Fibroblast of skin of right biceps (primary cell): ENCODE measurements at regions not wholly inside any gene's neighbourhood (a gene's known extent, or its start where the extent isn't known, plus 50 kb on each side); places are given as distances from the start of the nearest gene placed in this dataset.
"Not testable (repeated sequence)": the region's sequence is repeated elsewhere in the genome, so short reads cannot be mapped to it uniquely, and the experiment has no call there.

Experiments
- DNase-seq: peaks from one replicate; pipeline ENCODE4 v3.0.0-alpha.2; 2013

DNA sequence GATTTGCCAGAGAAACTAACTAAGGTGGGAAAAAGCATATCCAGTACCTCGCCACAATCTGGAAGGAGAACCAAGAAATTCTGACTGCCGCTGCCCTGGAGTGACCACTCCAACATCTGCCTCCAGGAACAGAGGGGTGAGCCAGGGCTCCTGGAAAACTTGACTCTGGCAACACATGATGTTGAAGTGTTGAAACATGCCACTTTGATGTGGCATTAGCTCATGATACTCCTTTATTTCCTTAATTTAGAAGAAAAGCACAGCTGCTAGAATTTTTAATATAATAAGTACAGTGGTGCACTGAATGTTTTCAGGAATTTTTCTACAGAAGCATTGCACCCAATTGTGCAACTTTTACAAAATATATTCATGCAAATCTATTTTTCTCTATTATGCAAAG lies 109.9 kb upstream of the BCL6 start:
- no peak for DNase-seq

DNA sequence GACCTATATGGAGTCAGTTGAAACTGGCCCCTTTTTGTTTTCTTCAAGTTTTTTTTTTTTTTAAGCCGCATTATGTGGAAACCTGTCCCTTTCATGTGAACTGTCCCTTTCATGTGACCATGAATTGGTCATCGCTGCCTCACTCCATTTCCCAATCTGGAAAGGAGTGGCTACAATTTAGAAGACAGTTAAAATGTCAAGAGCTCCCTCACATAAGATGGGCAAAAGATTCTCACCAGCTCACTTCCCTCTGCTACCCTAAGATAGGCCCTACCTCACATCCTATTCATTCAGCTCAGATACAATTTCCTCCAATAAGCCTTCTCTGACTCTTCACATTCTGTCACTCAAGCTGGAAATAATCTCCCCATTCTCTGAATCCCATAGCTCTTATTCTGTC lies 111.3 kb upstream of the BCL6 start:
- no peak for DNase-seq

DNA sequence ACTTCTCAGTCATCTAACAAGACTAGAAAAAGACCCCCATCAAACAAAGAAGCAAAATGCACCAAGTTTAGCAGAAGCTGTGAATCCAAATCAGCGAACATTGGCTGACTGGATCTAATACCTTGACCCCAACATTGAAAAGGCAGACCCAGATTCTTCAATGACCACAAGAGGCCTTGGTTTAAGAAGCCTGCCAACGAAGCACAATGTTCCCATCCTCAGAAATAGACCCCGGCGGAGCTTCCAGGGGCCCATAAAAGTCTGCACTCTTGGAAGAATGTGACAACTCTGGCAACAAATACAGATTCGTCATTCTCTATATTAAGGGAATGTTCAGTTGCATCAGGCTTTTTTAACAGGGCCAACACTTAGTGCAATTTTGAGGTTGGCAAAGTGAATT lies 112.8 kb upstream of the BCL6 start:
- no peak for DNase-seq

DNA sequence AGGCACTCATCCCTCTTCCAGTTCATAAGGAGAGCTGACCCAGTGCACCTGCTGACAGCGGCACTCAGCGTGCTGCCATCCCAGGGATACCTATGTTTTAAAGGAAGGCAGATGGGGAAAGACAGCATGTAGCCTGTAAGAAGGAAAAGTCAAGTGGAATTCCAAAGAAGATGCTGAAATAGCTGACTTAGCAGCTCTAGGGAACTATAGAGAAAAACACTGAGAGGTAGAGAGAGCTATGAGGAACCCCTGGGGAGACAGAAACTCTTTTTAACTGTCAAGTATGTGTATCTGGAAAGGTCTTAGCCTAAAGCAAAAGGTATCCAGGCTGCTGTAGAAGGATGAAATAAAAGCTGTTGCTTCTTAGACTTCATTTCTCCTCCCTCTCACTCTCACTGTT lies 113.4 kb upstream of the BCL6 start:
- DNase-seq, result no peak

DNA sequence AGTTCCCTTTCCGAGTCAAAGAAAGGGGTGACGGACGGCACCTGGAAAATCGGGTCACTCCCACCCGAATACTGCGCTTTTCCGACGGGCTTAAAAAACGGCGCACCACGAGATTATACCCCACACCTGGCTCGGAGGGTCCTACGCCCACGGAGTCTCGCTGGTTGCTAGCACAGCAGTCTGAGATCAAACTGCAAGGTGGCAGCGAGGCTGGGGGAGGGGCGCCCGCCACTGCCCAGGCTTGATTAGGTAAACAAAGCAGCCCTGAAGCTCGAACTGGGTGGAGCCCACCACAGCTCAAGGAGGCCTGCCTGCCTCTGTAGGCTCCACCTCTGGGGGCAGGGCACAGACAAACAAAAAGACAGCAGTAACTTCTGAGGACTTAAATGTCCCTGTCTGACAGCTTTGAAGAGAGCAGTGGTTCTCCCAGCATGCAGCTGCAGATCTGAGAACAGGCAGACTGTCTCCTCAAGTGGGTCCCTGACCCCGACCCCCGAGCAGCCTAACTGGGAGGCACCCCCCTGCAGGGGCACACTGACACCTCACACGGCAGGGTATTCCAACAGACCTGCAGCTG lies 117.5 kb upstream of the BCL6 start:
- not testable (repeated sequence) for DNase-seq

DNA sequence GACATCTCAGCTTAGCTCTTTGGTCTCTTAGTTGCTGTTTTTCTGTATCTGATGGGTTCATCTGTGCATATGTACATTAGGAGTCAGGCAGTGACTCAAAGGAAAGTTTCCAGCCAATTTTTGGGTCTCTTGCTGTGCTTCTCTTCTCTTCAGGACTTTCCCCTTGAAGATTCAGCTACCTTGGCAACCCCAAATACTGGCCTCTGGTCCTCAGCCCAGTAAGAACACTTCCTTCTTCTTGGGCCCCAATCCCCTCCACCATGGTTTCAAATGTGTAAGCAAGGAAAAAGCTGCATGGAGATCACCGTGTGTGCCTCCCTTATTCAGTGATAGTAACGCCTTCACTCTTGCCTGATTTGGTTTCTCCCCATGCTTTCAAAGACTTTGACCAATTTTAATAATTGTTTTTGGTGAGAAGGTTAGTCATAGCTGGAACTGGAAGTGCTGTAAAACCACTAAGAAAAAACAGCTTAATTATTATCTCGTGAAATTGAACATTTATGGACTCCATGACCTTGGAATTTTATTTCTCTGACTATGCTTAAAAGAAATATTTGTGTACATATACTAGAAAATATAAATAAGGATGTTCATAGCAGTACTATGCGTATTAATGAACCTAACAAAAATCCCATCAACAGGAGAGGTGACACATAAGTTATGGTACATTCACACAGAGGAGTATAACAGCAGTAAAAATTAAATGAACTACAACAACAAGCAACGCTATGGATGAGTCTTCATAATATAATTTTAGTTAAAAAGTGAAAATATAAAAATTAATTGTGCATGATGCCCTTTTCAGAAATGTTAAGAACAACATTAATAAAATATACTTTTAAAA lies 125.3 kb upstream of the BCL6 start:
- no peak for DNase-seq

DNA sequence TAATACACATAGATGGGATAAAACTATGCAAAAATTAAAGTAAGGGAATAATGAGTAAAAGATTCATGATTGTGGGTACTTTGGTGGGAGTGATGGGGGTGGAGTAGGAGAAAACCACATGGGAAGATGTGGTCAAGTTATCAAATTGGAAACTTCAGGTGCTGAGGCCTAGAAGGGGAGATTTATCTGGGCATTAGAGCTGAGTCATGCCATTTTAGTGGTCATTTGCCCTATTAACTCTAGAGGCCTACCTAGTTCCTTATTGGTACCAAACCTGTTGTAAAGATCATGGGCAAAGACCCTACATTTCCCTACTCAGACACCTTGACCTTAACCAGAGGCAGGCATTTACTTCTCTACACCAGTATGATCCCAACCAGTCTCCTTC lies 125.9 kb upstream of the BCL6 start:
- DNase-seq, result no peak

DNA sequence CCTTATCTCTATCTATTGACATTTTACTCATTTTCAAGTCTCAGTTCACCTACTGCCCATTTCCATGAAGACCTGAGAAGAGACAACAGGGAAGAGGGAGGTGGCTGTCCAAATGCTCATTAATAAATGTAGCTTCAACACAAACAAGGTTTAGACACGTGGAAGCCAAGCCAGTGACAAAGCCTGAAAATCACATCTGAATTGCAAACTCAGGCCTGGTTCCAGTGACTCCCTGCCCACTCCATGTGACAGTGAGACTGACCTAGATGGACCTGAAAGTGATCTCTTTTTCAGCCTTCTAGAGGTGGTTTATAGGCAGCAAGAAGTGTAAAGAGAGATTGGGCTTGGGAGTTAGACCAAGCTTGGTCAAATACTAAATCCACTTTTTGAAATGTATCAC lies 126.6 kb upstream of the BCL6 start:
- no peak for DNase-seq

DNA sequence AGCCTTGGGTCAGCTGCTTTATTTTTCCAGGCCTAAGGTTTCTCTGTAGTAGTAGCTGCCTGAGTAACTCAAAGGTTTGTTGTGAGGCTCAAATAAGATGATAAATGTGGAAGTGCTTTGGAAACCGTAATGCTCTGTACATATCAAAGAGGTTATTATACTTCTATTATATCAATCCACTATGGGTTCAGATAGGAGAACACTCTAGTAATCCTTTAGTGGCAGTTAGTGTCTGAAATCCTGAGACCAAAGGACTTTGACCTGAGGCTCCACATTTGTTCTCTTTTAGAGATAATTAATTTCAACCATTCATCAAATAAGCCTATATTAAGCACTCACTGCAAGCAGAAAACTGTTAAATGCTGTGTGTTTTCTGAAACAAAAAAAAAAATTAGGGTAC lies 128.6 kb upstream of the BCL6 start:
- DNase-seq, result no peak

DNA sequence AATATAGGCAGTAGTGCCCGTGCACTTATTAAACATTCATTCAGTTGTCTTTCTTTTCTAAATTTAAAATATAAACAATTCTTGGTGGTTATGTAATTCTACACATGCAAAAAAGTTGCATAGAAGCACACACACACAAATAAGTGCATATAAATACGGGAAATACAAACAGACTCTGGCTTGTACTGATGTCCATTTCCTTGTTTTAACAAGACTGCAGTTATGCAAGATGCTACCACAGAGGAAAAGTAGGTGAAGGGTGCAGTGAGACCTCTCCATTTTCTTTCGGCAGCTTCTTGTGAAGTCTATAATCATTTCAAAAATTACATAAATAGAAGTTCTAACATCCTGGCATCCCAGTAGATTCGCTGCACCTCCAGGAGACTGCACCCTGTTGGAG lies 130.6 kb upstream of the BCL6 start:
- DNase-seq, result no peak

DNA sequence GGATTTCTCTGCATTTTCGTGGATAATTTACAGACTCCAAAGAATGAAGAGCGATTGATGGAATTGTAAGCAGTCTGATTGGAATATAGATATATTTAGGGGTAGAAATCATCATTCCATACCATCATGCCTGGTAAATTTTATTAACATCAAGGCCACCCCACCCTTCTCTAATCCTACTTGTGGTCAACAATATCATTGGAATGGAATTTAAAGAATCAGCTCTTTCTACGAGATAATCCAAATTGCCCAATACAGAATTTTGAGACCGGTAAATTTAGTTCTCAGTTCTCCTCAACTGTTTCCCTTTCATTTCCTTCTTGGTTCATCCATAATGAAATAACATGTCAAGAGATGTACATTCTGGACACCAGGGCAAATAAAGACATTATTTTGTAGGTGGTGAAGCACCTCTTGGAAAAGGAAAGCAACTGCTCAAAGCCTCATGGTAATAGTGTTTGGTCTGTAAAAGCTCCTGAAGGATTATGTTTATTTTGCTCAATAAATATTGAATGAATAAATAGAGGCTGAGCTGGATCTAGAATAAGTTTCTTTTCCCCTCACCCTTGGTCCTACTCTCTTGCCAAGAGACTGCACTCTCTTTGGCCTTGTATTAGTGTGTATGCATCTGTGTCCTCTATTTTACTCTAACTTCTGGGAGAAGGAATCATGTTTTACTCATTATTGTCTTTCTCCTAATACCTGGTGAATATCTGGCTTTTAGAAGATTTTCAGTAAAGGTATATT lies 133.7 kb upstream of the BCL6 start:
- DNase-seq, result peak; percentile 73

DNA sequence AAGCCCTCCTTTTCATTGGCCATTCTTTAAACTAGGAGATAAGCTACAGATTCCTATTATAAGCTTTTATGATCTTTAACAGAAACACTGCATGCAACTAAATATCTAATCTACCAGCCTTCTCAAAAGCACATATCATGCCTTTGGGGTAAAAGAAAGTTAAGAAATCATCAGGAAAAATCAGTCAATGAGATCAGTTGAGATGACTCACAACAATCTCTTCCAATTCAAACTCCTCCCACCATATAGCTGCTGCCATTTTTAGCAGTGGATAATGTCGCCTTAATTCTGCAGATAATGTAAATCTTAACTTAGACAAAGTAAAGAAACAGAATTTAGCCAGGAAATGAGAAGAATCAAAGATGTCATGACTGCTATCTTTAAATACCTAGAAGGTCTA lies 135.2 kb upstream of the BCL6 start:
- peak; percentile 9 for DNase-seq

DNA sequence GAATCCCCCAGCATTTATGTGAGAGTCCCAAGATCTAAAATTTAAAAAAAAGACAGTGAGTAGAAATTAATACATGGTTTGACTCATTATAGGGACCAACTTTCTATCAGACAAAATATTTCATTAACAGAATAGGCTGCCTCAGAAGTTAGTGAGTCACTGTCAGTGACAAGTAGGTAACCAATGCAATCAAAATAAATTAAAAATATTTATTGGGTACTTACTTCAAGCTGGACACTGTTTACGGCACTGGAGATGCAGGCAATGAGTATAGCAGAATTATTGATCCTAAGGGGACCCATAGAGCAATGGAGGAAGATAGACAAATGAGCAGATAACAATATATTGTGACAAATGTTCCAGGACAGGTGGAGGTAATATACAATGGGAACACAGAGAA lies 135.6 kb upstream of the BCL6 start:
- DNase-seq, result no peak

DNA sequence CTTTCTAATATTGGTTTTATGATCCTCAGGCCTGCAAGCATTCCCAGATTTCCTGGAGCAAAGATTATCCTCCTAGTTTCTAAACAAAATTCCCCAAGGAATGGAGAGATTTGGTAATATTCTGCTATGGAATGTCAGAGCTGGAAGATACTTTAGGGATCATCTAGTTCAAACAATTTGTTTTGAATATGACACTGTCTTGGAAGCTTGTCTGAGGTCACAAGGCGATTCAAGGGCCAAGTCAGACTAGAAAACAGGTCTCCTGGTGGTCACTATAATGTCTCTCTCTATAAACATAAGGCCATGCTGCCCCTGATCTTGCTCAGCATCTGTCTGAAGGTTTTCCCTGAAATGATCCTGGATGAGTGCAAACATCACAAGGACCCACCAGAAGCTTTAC lies 143.4 kb upstream of the BCL6 start:
- no peak for DNase-seq

DNA sequence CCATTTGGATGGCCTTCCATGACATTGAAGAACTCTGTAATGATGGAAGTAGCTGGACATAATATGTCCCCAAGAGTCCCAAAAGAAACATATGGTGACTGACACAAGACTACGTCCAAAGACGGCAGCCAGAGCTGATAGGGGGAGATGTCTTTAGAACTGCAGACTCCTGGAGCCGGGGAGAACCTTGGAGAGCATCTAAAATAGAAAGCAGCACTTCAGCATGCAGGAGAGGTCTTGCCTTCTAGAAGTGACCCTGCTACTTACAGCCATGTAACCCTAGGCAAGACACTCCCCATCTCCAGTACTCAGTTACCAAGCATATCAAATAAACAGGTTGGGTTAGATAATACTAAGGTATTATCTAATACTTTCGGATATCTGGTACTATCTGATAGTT lies 143.8 kb upstream of the BCL6 start:
- DNase-seq, result no peak

DNA sequence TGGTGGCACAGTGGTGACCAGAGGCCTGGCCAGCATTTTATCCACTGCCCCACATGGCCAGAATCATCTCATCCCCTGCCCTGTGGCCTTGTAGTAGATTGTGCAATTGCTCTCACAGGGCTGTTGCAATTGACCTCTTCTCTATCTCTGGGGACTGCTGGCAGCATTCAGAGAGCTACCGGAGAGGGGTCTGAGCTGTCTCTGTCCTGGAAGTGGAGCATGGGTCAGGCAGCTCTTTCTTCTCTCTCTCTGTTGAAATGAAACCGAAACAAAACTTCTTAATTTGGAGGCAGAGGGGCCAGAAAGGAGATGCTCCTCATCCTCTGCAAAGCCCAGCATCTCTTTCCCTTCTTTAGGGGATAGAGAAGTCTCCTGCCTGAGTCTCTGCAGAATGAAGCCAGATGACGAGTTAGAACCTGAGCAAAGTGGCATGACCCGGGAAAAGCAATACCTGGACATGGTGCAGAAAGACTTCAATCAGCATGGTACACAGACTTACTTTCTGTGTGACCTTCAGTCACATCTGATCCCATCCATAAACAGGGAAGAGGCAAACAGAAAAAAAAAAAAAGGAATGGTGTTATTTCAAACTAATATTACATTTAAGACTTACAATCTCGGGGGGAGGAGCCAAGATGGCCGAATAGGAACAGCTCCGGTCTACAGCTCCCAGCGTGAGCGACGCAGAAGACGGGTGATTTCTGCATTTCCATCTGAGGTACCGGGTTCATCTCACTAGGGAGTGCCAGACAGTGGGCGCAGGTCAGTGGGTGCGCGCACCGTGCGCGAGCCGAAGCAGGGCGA lies 144.5 kb upstream of the BCL6 start:
- no peak for DNase-seq

DNA sequence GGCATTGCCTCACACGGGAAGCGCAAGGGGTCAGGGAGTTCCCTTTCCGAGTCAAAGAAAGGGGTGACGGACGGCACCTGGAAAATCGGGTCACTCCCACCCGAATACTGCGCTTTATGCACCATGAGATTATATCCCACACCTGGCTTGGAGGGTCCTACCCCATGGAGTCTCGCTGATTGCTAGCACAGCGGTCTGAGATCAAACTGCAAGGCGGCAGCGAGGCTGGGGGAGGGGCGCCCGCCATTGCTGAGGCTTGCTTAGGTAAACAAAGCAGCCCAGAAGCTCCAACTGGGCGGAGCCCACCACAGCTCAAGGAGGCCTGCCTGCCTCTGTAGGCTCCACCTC lies 145.1 kb upstream of the BCL6 start:
- DNase-seq, result not testable (repeated sequence)

DNA sequence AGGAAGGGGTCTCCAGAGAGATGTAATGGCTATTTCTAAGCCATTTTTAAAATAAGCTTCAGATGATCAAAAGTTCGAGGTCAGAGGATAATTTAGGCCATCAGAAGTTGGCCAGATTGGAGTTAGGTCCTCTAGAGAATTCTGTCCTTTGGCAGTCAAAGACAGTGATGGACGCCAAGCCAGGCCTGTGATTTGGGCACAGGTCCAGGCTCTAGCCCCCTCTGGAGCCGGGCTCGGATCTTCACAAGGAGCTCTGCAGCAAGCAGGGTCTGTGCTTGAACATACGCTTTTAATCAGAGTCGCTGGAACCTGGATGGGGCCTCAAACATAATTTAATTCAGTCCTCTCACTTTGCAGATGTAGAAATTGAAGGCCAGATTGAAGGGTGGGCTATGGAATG lies 151.4 kb upstream of the BCL6 start:
- no peak for DNase-seq

DNA sequence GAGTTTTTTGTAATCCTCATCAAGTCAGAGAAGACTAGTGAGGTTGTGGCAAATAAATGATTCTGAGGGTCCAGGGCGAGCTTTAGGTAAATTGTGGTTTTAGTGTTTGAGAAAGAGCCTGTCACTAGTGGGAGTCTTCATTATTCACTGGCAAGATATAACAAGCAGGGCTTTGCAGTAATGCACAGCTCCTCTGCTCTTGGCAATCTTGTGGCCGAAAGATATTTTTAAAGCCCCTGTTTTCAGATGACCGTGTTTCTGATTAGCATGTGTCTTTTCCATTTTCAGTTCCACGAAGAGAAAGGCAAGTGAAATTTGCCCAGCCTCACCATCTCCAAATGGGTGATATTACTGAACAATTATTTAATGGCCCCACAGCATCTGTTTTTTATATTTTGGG lies 154.0 kb upstream of the BCL6 start:
- no peak for DNase-seq

DNA sequence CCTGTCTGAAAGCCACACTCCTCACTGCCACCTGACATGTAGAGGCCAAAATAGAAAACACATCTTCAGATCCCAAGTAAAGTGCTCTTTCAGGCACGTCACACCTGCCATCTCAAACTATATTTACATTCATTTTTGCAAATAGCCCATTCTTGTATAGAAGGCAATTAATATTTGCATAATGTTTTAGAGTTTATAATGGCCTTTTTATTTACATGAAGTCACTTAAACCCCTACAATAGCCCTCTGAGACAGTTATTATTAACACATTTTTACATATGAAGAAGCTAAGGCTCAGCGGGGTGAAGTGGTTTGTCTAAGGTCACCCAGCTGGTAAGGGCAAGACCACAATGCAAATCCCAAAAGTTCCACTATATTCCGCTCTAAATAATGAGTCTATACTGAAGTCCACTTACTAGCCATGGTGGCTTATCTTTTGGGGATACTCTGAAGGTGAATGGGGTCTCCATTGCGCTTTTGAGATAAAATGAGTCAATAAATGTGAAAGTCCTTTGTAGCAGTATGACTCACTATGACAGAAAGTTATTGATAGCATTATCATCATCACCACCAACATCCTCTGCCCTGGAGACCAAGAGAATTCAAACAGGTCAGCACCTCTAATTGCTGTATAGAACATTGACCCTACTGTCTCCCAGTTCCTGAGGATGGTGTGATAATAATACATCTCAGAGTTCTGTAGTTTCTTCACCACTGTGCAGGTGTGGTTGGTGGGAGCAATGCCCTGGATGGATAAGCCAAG lies 155.9 kb upstream of the BCL6 start:
- no peak for DNase-seq

DNA sequence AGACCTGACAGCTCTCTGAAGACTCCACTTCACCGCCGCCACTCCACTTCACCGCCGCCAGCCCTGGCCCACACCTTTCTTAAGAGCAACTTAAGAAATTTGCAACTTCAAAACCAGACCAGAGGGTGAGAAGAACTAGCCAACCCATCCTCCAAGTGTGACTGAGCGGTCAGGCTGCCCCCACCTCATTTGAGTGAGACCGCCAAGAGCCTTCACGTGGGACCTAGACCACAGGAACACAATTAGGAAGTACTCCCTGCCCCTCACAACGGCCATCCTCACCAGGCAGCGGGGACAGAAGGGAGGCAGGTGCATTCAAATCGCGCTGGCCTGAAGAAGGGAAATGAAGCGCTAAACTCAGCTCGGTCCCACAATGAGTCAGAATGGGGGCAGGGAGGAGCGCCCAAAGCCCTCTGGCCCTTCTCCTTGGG lies 156.8 kb upstream of the BCL6 start:
- no peak for DNase-seq

DNA sequence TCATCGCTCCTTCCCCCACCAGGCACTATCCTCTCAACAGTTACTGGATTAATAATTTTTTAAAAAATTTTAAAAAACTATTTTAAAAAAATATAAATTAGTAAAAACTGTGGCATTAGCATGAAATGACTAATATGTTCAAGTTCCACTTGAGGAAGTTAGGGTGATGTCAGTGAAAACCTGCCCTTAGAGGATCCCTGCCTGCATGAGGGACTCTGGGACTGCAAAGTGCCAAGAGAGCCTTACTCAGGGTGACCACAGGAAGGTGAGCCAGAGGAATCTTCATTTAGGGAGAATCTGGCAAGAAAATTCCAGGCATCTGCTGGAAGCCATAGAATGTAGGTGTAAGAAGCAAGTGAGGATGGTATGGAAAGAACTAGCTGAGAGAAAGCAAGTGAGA lies 157.7 kb upstream of the BCL6 start:
- DNase-seq, result no peak

DNA sequence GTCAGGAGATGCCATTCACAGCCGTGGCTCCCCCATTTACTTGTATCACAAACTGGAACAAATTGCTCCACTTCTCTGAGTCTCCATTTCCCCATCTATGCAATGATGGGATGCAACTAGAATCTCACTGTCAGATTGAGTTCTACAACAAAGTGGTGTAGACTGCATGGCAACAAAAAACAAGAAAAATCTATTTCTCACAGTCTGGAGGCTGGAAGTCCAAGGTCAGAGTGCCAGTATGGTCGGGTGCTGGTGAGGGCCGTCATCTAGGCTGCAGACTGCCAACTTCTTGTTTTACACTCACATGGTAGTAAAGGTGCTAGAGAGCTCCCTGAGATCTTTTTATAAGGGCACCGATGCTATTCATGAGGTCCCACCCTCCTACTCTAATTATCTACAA lies 158.4 kb upstream of the BCL6 start:
- DNase-seq, result no peak
